ENCODE measurements at regions not wholly inside any gene's neighbourhood (a gene's known extent, or its start where the extent isn't known, plus 50 kb on each side); places are given as distances from the start of the nearest gene placed in this dataset.

GRCh38 chr3:25097023-25097422 lies 331.0 kb upstream of the RARB start (continued):
- no peak for TF ChIP-seq TCF12 (IDR thresholded peaks at IDR 0.05; ENCODE audit: low read depth, low read length)
- no peak for TF ChIP-seq BRCA1 (IDR thresholded peaks at IDR 0.05; ENCODE audit: low read depth, low read length)
- TF ChIP-seq REST (IDR thresholded peaks at IDR 0.05; ENCODE audit: low read depth, low read length), result no peak

GRCh38 chr3:25099666-25100065 lies 328.4 kb upstream of the RARB start:
- no peak for FAIRE-seq
- Histone ChIP-seq H3K27ac (ENCODE audit: control insufficient read depth, insufficient read depth) (no peak overlapping the region), H3K9me3 (replicated peaks; ENCODE audit: control insufficient read depth, insufficient read depth, low read length) (no peaks in the 10 kb centered on the region), H3K4me3 (no peak overlapping the region), H3K79me2 (ENCODE audit: control insufficient read depth, insufficient read depth, low read length) (no peaks in the 10 kb centered on the region), H3K4me1 (ENCODE audit: control insufficient read depth, insufficient read depth, low read length) (no peaks in the 10 kb centered on the region), H3K36me3 (ENCODE audit: control insufficient read depth in 2 of 2, insufficient read depth in 2 of 2, low read length in 1 of 2) (no peaks in the 10 kb centered on the region), H3K9ac (ENCODE audit: control insufficient read depth, insufficient read depth, low read length) (no peak overlapping the region), H3K27me3 (replicated peaks in 1 of 2; ENCODE audit: control insufficient read depth in 2 of 2, insufficient read depth in 2 of 2, low read length in 1 of 2) (no peaks in the 10 kb centered on the region), H3K4me2 (ENCODE audit: control insufficient read depth, insufficient read depth) (no peak overlapping the region), H4K20me1 (ENCODE audit: control insufficient read depth, insufficient read depth) (no peaks in the 10 kb centered on the region), H2AFZ (ENCODE audit: control insufficient read depth, low read depth, low read length) (no peak overlapping the region)
- BruUV-seq (replicated peaks), result no TSS peak
- CTCF ChIA-PET, result no interaction called here
- SMC1A ChIA-PET (ENCODE audit: uncharacterized antibody, unreplicated experiment), result interaction anchor here (1.0 kb wide), 1 partner anchor 9 kb away, joined by 3 read pairs; no protein-coding TSS in a partner anchor
- intact Hi-C loops (cut with micrococcal nuclease; ENCODE audit: unreplicated experiment), result no loop called here
- RAD21 ChIA-PET (ENCODE audit: unreplicated experiment), result no interaction called here
- POLR2A ChIA-PET, result no interaction called here
- ATAC-seq, result no peak
- DNase-seq (ENCODE audit: low read depth, low spot score), result no peak
- 26% methylated on average over 9 of the region's 9 CpGs for WGBS (ENCODE audit: insufficient coverage, insufficient replicate concordance, low lambda C conversion rate, missing lambda C conversion rate)
- in situ Hi-C loops (cut with MboI), result no loop called here
- TF ChIP-seq TCF7 (IDR thresholded peaks at IDR 0.05; ENCODE audit: borderline replicate concordance), result no peak
- TF ChIP-seq ZNF687 (IDR thresholded peaks at IDR 0.05), result no peak
- TF ChIP-seq ZSCAN29 (IDR thresholded peaks at IDR 0.05), result no peak
- TF ChIP-seq RFX5 (IDR thresholded peaks at IDR 0.05; ENCODE audit: low read depth, low read length), result no peak
- TF ChIP-seq BACH1 (IDR thresholded peaks at IDR 0.05; ENCODE audit: borderline replicate concordance), result no peak
- TF ChIP-seq CEBPZ (IDR thresholded peaks at IDR 0.05; ENCODE audit: low read depth, low read length), result no peak
- no peak for TF ChIP-seq SREBF2 (IDR thresholded peaks at IDR 0.05; ENCODE audit: low read length)
- TF ChIP-seq CBX5 (IDR thresholded peaks at IDR 0.05; ENCODE audit: low read depth), result no peak
- no peak for TF ChIP-seq NR2C2 (IDR thresholded peaks at IDR 0.05; ENCODE audit: borderline replicate concordance, control insufficient read depth, insufficient read length, low read depth)

Data from GM12878 (cell line).